ENCODE measurements at regions not wholly inside any gene's neighbourhood (a gene's known extent, or its start where the extent isn't known, plus 50 kb on each side); places are given as distances from the start of the nearest gene placed in this dataset.

DNA sequence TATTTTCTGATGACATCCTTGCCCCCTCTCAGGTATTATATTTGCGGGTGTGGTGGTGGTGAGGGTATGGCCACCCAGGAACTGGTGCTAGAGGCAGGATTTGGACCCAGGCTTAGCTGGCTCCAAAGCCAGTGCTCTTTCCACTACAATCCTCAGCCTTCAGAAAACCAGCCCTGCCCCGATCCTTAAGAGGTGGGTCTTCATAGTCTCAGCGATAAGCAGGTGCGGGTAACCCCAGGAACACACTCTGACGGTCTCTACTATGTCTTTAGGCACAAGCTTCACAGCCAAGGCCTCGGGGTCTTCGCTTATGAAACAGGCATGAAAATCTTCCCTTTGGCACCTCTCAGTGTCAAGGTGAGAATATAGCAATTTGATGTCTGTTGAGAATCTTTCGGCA, 169.3 kb downstream of the FGF18 start:
- H3K4me1 ChIP-seq (ENCODE audit: control insufficient read depth, insufficient read depth, low read length), result no peaks in the 10 kb centered on the region
- H3K27me3 ChIP-seq (ENCODE audit: control insufficient read depth, insufficient read depth, low read length), result no peaks in the 10 kb centered on the region
- H3K9ac ChIP-seq (ENCODE audit: low read length), result no peak overlapping the region
- no peaks in the 10 kb centered on the region for H3K36me3 ChIP-seq (ENCODE audit: control insufficient read depth, insufficient read depth, low read length)
- no peak overlapping the region for H3K27ac ChIP-seq (ENCODE audit: low read depth, low read length)
- no peak overlapping the region for H3K4me3 ChIP-seq (ENCODE audit: low read length)

DNA sequence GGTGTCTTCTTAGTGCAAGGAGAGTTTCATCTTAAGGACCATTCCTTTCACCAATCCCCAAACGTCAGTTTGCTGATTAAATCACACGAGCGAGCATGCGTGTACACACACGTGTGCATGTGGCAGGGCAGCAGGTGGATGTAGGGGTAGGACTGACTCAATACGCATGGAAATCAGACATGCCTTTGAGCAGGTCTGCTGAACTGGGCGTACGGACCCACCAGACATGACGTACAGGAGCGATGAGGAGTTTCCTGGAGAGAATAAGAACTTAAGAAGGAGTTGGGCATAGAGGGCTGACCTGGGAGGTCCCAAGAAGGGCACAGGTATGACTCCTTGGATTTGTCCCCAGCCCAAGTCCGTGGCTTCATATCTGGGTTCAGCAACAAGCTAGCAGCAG, 170.0 kb downstream of the FGF18 start:
- Histone ChIP-seq H3K27ac (ENCODE audit: low read depth, low read length) (no peak overlapping the region), H3K36me3 (ENCODE audit: control insufficient read depth, insufficient read depth, low read length) (no peaks in the 10 kb centered on the region), H3K9ac (ENCODE audit: low read length) (no peak overlapping the region), H3K4me3 (ENCODE audit: low read length) (no peak overlapping the region), H3K27me3 (ENCODE audit: control insufficient read depth, insufficient read depth, low read length) (no peaks in the 10 kb centered on the region), H3K4me1 (ENCODE audit: control insufficient read depth, insufficient read depth, low read length) (no peaks in the 10 kb centered on the region)

DNA sequence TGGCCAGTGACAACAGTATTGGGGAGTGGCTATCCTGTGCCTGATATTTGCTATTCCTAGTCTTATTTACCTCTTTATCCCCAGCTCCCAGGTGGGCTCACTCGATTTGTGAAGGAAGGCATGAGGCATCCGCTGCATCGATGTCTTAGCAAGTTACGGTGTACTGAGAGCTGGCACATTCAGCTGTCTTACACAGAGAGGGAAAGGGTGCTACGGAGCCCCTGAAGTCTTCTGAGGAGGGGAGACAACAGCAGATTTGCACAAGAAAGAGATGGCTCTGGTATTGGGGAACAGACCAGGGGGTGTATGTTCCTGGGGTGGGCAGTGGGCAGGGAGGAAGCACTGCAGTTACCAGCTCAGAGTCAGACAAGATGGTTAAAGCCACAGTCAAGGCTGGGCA, 172.6 kb downstream of the FGF18 start:
- no peaks in the 10 kb centered on the region for H3K27me3 ChIP-seq (ENCODE audit: control insufficient read depth, insufficient read depth, low read length)

DNA sequence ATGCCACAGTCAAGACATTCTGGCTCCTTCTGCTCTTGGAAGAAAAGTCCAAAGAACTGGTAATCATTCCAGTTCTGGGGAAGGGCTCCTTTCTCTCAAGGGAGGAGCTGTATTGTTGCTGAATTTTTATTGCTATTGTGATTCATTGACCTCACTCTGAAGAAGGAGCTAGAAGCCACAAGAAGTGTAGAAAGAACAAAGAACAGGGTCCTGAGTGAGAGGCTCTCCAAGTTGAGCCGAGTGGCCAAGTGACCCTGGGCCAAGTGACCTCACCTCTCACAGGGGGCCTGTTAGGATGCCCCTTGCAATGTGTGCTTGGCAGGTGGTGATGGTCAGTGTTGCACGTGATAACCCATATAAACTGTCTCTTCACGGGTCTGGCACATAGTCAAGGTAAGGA, 173.3 kb downstream of the FGF18 start:
- Histone ChIP-seq H3K9ac (ENCODE audit: low read length) (no peak overlapping the region), H3K4me3 (ENCODE audit: low read length) (no peak overlapping the region), H3K27me3 (ENCODE audit: control insufficient read depth, insufficient read depth, low read length) (no peaks in the 10 kb centered on the region), H3K27ac (ENCODE audit: low read depth, low read length) (no peak overlapping the region), H3K36me3 (ENCODE audit: control insufficient read depth, insufficient read depth, low read length) (no peaks in the 10 kb centered on the region), H3K4me1 (ENCODE audit: control insufficient read depth, insufficient read depth, low read length) (no peaks in the 10 kb centered on the region)

More for the DNA sequence above, 172.6 kb downstream of the FGF18 start:
- no peak overlapping the region for H3K9ac ChIP-seq (ENCODE audit: low read length)
- no peaks in the 10 kb centered on the region for H3K36me3 ChIP-seq (ENCODE audit: control insufficient read depth, insufficient read depth, low read length)
- H3K27ac ChIP-seq (ENCODE audit: low read depth, low read length), result no peak overlapping the region
- H3K4me1 ChIP-seq (ENCODE audit: control insufficient read depth, insufficient read depth, low read length), result no peaks in the 10 kb centered on the region
- H3K4me3 ChIP-seq (ENCODE audit: low read length), result no peak overlapping the region

DNA sequence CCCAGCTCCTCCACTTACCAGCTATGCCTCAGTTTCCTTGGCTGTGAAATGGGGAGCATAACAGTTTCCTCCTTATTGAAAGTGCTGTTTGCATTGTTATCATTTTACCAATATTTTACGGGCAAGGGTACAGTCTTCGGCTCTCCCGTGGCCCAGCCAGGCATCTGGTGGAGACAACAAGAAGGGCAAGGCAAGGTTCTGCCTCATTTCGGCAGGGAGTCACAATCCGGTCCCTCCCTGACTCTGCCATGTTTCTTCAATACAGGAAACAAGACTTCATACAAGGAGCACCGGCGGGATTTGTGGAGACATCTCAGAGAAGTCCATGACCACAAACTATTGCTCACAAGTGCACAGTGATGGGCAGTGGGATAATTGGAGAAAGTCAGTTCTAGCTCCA, 174.0 kb downstream of the FGF18 start:
- H3K27me3 ChIP-seq (ENCODE audit: control insufficient read depth, insufficient read depth, low read length), result no peaks in the 10 kb centered on the region
- H3K4me3 ChIP-seq (ENCODE audit: low read length), result no peak overlapping the region
- H3K9ac ChIP-seq (ENCODE audit: low read length), result no peak overlapping the region
- H3K27ac ChIP-seq (ENCODE audit: low read depth, low read length), result no peak overlapping the region
- H3K4me1 ChIP-seq (ENCODE audit: control insufficient read depth, insufficient read depth, low read length), result no peaks in the 10 kb centered on the region
- no peaks in the 10 kb centered on the region for H3K36me3 ChIP-seq (ENCODE audit: control insufficient read depth, insufficient read depth, low read length)

DNA sequence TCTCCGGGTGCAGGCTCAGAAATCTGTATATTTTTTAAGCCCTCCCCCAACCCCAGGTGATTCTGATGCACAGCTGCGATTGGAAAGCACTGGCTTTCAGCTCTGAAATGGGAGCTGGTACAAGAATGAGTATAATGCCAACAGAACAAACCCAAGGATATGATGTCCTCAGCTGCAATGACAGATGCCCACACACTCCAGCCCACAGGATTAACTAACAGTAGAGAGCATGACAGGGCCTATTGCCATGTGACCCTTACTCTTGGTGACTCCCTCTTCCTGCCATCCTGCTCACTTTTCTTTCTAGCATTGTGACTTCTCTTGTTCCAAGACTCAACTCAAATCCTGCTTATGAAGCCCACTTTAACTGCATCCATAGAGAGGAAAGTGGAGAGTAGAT, 174.5 kb downstream of the FGF18 start:
- Histone ChIP-seq H3K36me3 (ENCODE audit: control insufficient read depth, insufficient read depth, low read length) (no peaks in the 10 kb centered on the region), H3K4me3 (ENCODE audit: low read length) (no peak overlapping the region), H3K4me1 (ENCODE audit: control insufficient read depth, insufficient read depth, low read length) (no peaks in the 10 kb centered on the region), H3K9ac (ENCODE audit: low read length) (no peak overlapping the region), H3K27ac (ENCODE audit: low read depth, low read length) (no peak overlapping the region), H3K27me3 (ENCODE audit: control insufficient read depth, insufficient read depth, low read length) (no peaks in the 10 kb centered on the region)

DNA sequence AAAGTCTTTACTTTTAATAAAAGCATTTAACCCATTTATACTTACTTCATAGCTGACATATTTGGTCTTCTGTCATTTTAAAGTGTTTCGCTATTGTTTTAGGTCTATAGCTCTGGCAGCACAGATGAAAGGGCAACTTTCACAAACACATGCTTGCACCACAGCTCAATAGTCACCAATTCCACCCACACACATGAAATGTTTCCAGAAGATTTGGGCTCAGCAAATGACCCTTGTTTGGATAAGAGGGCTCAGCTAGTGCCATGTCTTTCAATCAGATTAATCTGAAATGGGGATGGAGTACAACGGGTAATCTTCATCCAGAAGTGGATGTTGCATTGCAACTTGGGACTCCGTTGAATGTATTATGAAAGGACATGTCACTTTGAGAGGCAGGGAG, 176.0 kb downstream of the FGF18 start:
- Histone ChIP-seq H3K27me3 (ENCODE audit: control insufficient read depth, insufficient read depth, low read length) (no peaks in the 10 kb centered on the region), H3K4me1 (ENCODE audit: control insufficient read depth, insufficient read depth, low read length) (no peaks in the 10 kb centered on the region), H3K4me3 (ENCODE audit: low read length) (no peak overlapping the region), H3K9ac (ENCODE audit: low read length) (no peak overlapping the region), H3K27ac (ENCODE audit: low read depth, low read length) (no peak overlapping the region), H3K36me3 (ENCODE audit: control insufficient read depth, insufficient read depth, low read length) (no peaks in the 10 kb centered on the region)

DNA sequence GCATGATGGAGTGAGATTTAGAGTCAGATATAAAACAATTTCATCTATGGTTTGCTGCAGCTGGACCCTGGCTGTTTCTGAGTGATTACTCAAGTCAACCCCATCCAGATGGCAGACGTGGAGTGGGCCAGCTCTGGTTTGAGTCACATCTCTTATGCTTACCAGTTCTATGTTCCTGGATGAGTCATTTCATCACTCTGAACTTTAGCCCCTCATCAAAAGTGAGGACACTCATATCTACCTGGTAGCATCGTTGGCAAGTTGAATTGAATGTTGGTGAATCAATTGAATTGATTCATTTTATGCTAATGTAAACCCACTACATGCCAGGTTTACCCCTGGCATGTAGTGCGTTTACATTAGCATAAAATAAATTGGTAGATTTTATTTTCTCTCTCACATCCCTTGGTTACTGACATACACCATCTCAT, 176.4 kb downstream of the FGF18 start:
- H3K27me3 ChIP-seq (ENCODE audit: control insufficient read depth, insufficient read depth, low read length), result no peaks in the 10 kb centered on the region
- H3K4me1 ChIP-seq (ENCODE audit: control insufficient read depth, insufficient read depth, low read length), result no peaks in the 10 kb centered on the region
- no peak overlapping the region for H3K4me3 ChIP-seq (ENCODE audit: low read length)
- H3K27ac ChIP-seq (ENCODE audit: low read depth, low read length), result no peak overlapping the region
- H3K36me3 ChIP-seq (ENCODE audit: control insufficient read depth, insufficient read depth, low read length), result no peaks in the 10 kb centered on the region
- no peak overlapping the region for H3K9ac ChIP-seq (ENCODE audit: low read length)

DNA sequence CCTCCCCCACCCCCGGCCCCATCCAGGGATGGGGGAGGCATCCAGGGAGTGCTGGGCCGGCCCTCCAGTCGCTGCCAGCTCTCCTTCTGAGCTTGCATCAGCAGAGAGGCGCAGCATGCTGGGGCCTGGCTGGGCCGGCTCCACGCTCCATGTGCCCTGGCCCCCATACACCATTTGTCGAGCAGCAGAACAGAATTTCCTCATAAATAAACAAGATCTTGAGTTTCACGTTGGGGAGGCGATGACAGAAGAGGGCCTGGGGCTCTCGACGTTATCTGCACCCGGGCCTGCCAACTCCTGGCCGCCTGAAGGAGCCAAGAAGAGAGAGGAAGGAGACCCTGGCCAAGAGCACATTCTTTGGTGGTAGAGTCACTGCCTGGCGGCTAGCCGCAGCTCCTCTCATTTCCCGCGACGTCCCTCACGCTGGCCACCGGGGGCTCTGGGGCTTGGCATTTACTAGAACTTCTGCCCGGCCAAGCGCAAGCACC, 177.0 kb downstream of the FGF18 start:
- H3K4me3 ChIP-seq (ENCODE audit: low read length), result no peak overlapping the region
- no peak overlapping the region for H3K9ac ChIP-seq (ENCODE audit: low read length)
- H3K27me3 ChIP-seq (ENCODE audit: control insufficient read depth, insufficient read depth, low read length), result no peaks in the 10 kb centered on the region
- H3K36me3 ChIP-seq (ENCODE audit: control insufficient read depth, insufficient read depth, low read length), result no peaks in the 10 kb centered on the region
- no peaks in the 10 kb centered on the region for H3K4me1 ChIP-seq (ENCODE audit: control insufficient read depth, insufficient read depth, low read length)
- no peak overlapping the region for H3K27ac ChIP-seq (ENCODE audit: low read depth, low read length)

DNA sequence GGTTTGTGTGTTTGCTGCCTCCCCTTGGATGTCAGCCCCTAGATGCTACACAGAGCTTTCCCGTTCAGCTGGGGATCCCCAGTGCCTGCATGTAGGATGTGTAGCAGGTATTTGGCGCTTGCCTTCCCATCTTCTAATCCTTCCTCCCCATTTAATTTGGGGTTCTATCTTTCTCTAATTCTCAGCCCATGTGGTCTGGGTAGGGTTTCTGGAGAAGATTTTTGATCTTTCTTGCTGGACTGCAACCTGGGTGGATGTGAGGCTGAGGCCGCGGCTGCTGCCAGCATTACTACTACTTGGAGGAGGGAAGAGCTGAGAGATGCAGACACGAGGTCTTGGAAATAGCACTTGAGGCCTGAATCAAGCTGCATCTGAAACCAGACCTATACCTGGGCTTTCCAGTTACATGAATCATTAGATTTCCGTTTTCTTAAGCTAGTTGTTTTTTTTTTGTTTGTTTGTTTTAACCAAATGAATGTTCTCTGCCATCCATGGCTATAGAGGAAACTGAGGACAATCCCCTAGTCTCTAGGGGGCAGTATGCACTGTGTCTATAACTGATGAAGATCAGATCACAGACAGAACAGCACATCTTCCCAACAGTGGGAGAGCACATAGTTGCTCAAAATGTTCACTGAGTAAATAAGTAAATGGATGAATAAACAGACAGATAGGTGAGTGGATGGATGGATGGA, 178.6 kb downstream of the FGF18 start:
- H3K4me1 ChIP-seq (ENCODE audit: control insufficient read depth, insufficient read depth, low read length), result no peaks in the 10 kb centered on the region
- H3K27me3 ChIP-seq (ENCODE audit: control insufficient read depth, insufficient read depth, low read length), result no peaks in the 10 kb centered on the region
- no peak overlapping the region for H3K9ac ChIP-seq (ENCODE audit: low read length)
- no peaks in the 10 kb centered on the region for H3K36me3 ChIP-seq (ENCODE audit: control insufficient read depth, insufficient read depth, low read length)
- H3K27ac ChIP-seq (ENCODE audit: low read depth, low read length), result no peak overlapping the region
- no peak overlapping the region for H3K4me3 ChIP-seq (ENCODE audit: low read length)

DNA sequence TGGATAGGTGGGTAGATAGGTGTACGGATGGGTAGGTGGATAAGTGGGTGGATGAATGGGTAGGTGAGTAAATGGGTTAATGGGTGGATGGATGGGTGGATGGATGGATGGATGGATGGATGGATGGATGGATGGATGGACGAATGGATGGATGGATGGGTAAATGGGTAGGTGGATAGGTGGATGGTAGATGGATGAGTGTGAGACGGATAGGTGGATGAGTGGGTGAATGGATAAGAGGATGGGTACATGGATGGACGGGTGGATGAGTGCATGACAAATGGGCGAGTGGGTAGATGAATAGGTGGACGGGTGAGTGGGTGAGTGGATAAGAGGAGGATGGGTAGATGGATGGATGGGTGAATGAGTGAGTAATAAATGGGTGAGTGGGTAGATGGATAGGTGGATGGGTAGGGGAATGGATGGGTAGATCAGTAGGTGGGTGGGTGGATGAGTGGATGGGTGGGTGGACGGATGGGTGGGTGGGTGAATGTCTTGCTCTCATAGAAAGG, 179.2 kb downstream of the FGF18 start:
- Histone ChIP-seq H3K36me3 (ENCODE audit: control insufficient read depth, insufficient read depth, low read length) (no peaks in the 10 kb centered on the region), H3K27ac (ENCODE audit: low read depth, low read length) (no peak overlapping the region), H3K27me3 (ENCODE audit: control insufficient read depth, insufficient read depth, low read length) (no peaks in the 10 kb centered on the region), H3K4me3 (ENCODE audit: low read length) (no peak overlapping the region), H3K9ac (ENCODE audit: low read length) (no peak overlapping the region), H3K4me1 (ENCODE audit: control insufficient read depth, insufficient read depth, low read length) (no peaks in the 10 kb centered on the region)

DNA sequence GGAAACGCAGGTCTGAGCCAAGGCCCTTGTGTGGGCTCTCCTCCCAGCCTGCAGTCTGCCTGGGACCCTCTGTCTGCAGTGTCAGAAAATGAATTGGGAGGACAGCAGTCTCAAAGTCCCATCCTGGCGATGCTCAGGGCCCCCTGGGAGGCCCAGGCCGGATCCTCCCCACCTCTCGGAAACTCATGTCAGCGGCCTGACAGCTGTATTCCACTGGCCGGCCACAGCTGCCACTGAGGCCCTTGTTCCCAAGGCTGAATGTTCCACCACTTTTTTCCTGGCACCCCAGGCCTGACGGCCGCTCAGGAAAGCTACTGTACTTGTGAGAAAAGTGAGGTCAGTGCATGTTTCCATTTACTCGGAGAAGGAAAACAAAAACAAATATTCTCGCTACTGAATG, 180.0 kb downstream of the FGF18 start:
- Histone ChIP-seq H3K27ac (ENCODE audit: low read depth, low read length) (no peak overlapping the region), H3K4me3 (ENCODE audit: low read length) (no peak overlapping the region), H3K9ac (ENCODE audit: low read length) (no peak overlapping the region), H3K27me3 (ENCODE audit: control insufficient read depth, insufficient read depth, low read length) (no peaks in the 10 kb centered on the region), H3K4me1 (ENCODE audit: control insufficient read depth, insufficient read depth, low read length) (no peaks in the 10 kb centered on the region), H3K36me3 (ENCODE audit: control insufficient read depth, insufficient read depth, low read length) (no peaks in the 10 kb centered on the region)

DNA sequence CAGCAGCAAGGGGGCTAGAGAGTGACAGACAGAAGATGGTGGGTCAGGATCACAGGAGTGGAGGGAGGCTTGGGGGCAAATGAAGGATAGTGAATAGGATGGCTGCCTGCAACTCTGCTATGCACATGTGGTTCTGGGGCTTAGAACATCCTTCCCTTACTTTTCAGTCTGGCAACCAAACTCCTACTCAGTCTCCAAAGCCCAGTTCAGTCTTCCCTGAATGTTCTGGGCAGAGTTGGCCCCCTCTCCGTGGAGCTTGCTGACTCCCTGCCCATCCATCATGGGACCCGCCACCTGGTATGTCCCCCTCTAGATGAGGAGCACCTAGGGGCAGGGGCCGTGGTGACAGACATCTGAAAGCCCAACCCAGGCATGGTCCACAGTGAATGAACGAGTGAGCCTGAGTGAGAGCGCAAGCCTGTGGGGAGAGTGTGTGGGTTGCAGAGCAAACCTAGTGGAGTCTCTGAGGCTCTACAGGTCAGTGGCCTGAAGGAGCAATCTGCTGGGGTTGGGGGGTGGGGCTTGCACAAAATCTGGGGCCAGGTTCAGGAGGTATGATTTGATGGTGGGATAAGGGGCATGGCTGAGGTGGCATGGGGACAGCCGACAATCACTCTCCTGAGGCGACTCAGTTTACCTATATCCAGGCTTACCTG, 180.6 kb downstream of the FGF18 start:
- no peak overlapping the region for H3K9ac ChIP-seq (ENCODE audit: low read length)
- H3K4me3 ChIP-seq (ENCODE audit: low read length), result no peak overlapping the region
- no peak overlapping the region for H3K27ac ChIP-seq (ENCODE audit: low read depth, low read length)
- no peaks in the 10 kb centered on the region for H3K27me3 ChIP-seq (ENCODE audit: control insufficient read depth, insufficient read depth, low read length)
- H3K4me1 ChIP-seq (ENCODE audit: control insufficient read depth, insufficient read depth, low read length), result no peaks in the 10 kb centered on the region
- no peaks in the 10 kb centered on the region for H3K36me3 ChIP-seq (ENCODE audit: control insufficient read depth, insufficient read depth, low read length)
